GM23338 (cell line): ENCODE measurements at regions not wholly inside any gene's neighbourhood (a gene's known extent, or its start where the extent isn't known, plus 50 kb on each side); places are given as distances from the start of the nearest gene placed in this dataset.

Experiments used
- CREB1 ChIP-seq: fragments of 250-450 bp; sonication (Bioruptor Pico); IDR thresholded peaks from 2 replicates; pipeline ENCODE4 v1.5.0; 2020; ENCODE audit warnings: low read depth, mild to moderate bottlenecking, moderate library complexity
- EZH2 ChIP-seq: fragments of 200-600 bp; sonication (generic); IDR thresholded peaks from one replicate; pipeline ENCODE4 v1.8.0; 2017; ENCODE audit warnings: antibody characterized with exemption, mild to moderate bottlenecking, low read depth; ENCODE audit not compliant: unreplicated experiment
- JUNB ChIP-seq: IDR thresholded peaks from one replicate; pipeline ENCODE4 v1.6.1; 2016; ENCODE audit warnings: antibody characterized with exemption; ENCODE audit not compliant: unreplicated experiment
- POLR2AphosphoS5 ChIP-seq: IDR thresholded peaks from 2 replicates; pipeline ENCODE4 v1.6.1; 2016; ENCODE audit warnings: antibody characterized with exemption, low read depth
- TF ChIP-seq, protein P1 (sequence below), 2 experiments: fragments of 200-600 bp in 1 of 2; sonication (generic) in 1 of 2; conservative IDR thresholded peaks; 2 replicates each; pipeline versions ENCODE4 v1.5.1 to v1.6.1; 2016 to 2017; ENCODE audit warnings: antibody characterized with exemption in 2 of 2, low read depth in 2 of 2, mild to moderate bottlenecking in 2 of 2, moderate library complexity in 1 of 2
- TF ChIP-seq, protein P2 (sequence below): IDR thresholded peaks from one replicate; pipeline ENCODE4 v1.6.1; 2018; ENCODE audit warnings: antibody characterized with exemption; ENCODE audit not compliant: unreplicated experiment
- TF ChIP-seq, protein P3 (sequence below): IDR thresholded peaks from 2 replicates; pipeline ENCODE4 v1.6.1; 2016; ENCODE audit warnings: antibody characterized with exemption

GRCh38 chr7:85424298-85424697 is 237.4 kb upstream of the SEMA3D start:
- TF ChIP-seq JUNB = no peak
- TF ChIP-seq, protein P1, sequence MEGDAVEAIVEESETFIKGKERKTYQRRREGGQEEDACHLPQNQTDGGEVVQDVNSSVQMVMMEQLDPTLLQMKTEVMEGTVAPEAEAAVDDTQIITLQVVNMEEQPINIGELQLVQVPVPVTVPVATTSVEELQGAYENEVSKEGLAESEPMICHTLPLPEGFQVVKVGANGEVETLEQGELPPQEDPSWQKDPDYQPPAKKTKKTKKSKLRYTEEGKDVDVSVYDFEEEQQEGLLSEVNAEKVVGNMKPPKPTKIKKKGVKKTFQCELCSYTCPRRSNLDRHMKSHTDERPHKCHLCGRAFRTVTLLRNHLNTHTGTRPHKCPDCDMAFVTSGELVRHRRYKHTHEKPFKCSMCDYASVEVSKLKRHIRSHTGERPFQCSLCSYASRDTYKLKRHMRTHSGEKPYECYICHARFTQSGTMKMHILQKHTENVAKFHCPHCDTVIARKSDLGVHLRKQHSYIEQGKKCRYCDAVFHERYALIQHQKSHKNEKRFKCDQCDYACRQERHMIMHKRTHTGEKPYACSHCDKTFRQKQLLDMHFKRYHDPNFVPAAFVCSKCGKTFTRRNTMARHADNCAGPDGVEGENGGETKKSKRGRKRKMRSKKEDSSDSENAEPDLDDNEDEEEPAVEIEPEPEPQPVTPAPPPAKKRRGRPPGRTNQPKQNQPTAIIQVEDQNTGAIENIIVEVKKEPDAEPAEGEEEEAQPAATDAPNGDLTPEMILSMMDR (conservative IDR thresholded peaks at IDR 0.05; ENCODE audit: low read depth in 2 of 2) = no peak
- TF ChIP-seq, protein P2, sequence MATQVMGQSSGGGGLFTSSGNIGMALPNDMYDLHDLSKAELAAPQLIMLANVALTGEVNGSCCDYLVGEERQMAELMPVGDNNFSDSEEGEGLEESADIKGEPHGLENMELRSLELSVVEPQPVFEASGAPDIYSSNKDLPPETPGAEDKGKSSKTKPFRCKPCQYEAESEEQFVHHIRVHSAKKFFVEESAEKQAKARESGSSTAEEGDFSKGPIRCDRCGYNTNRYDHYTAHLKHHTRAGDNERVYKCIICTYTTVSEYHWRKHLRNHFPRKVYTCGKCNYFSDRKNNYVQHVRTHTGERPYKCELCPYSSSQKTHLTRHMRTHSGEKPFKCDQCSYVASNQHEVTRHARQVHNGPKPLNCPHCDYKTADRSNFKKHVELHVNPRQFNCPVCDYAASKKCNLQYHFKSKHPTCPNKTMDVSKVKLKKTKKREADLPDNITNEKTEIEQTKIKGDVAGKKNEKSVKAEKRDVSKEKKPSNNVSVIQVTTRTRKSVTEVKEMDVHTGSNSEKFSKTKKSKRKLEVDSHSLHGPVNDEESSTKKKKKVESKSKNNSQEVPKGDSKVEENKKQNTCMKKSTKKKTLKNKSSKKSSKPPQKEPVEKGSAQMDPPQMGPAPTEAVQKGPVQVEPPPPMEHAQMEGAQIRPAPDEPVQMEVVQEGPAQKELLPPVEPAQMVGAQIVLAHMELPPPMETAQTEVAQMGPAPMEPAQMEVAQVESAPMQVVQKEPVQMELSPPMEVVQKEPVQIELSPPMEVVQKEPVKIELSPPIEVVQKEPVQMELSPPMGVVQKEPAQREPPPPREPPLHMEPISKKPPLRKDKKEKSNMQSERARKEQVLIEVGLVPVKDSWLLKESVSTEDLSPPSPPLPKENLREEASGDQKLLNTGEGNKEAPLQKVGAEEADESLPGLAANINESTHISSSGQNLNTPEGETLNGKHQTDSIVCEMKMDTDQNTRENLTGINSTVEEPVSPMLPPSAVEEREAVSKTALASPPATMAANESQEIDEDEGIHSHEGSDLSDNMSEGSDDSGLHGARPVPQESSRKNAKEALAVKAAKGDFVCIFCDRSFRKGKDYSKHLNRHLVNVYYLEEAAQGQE = no peak
- no peak for TF ChIP-seq POLR2AphosphoS5
- TF ChIP-seq EZH2 = no peak
- TF ChIP-seq, protein P3, sequence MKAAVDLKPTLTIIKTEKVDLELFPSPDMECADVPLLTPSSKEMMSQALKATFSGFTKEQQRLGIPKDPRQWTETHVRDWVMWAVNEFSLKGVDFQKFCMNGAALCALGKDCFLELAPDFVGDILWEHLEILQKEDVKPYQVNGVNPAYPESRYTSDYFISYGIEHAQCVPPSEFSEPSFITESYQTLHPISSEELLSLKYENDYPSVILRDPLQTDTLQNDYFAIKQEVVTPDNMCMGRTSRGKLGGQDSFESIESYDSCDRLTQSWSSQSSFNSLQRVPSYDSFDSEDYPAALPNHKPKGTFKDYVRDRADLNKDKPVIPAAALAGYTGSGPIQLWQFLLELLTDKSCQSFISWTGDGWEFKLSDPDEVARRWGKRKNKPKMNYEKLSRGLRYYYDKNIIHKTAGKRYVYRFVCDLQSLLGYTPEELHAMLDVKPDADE = no peak
- TF ChIP-seq CREB1 (CRISPR knock-in tag) = no peak
